Activated T-helper 2 cell treated with anti-CD3 and anti-CD28 coated beads, Interferon-gamma antibody, Interleukin-2, Interleukin-4, amounts not matched to agents 10 μg/mL and 5 μg/mL and 100 μg/mL, durations not matched to agents 14 hours and 24 hours and 36 hours (primary cell): ENCODE measurements at regions not wholly inside any gene's neighbourhood (a gene's known extent, or its start where the extent isn't known, plus 50 kb on each side); places are given as distances from the start of the nearest gene placed in this dataset.

Experiments used
- DNase-seq: peaks from one replicate; pipeline ENCODE4 v3.0.0; 2021; ENCODE audit warnings: low spot score
- H3K27ac Mint-ChIP-seq: one replicate; pipeline ENCODE4 v1.8.0; 2021; ENCODE audit warnings: mixed read lengths
- H3K27me3 Mint-ChIP-seq: one replicate; pipeline ENCODE4 v1.8.0; 2021; ENCODE audit warnings: low read depth, mixed read lengths
- H3K36me3 Mint-ChIP-seq: one replicate; pipeline ENCODE4 v1.8.0; 2021; ENCODE audit warnings: low read depth, mixed read lengths
- H3K4me1 Mint-ChIP-seq: one replicate; pipeline ENCODE4 v1.8.0; 2021; ENCODE audit warnings: low read depth, mixed read lengths
- H3K4me3 Mint-ChIP-seq: one replicate; pipeline ENCODE4 v1.8.0; 2021; ENCODE audit warnings: low read depth, mild to moderate bottlenecking, moderate library complexity, mixed read lengths
- H3K9me3 Mint-ChIP-seq: one replicate; pipeline ENCODE4 v1.8.0; 2021; ENCODE audit warnings: mixed read lengths
- intact Hi-C: fragments of 100-400 bp; cut with micrococcal nuclease; formaldehyde crosslinking; loops from one replicate; pipeline ENCODE4 v1.15.1; 2023

GRCh38 chr10:33764694-33765185, 430.3 kb upstream of the NRP1 start:
- Mint-ChIP-seq H3K27me3 (no peaks in the 10 kb centered on the region), H3K27ac (no peak overlapping the region), H3K9me3 (no peaks in the 10 kb centered on the region), H3K36me3 (no peaks in the 10 kb centered on the region), H3K4me1 (no peaks in the 10 kb centered on the region), H3K4me3 (no peak overlapping the region)
- no peak for DNase-seq
- intact Hi-C loops = no loop called here

DNA sequence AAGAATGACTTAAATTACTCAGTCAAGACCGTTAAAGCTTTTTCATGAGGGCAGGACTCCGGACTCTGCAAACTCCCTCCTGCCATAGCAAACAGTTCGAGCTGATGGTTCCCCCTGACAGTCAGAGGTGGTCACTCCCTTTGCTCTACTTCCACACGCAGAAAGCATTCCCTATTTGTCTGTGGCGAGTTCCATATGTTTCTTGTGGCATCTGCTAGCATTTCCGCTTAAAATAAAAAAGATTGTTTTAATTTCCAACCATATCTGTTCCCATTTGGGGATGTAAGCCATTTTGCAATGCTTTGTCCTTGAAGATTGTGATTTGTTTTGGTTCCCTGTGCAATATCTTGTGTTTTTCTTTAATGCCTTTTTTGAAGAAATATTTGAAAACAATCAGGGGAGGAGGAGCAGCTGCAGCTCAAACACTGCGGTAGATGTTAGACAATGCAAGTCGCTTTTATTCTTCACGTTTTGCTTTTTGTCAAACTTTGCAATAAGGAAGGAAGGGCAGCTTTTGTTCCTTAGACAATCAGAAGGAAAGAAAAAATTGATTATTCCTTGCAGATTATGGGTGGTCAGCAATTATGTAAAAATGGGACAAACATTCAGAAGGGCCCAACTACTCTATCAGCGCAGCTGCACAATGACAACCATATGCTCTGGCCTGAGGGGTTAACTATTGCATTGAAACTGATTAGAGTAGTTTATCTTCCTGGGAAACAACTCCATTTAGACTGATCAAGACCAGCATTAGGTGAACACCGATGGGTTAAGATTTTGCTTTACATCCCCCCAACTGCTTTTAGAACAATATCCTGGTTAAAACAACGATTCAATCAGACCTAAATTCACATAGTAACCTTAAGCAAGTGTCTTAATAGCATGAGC, 425.8 kb upstream of the NRP1 start:
- intact Hi-C loops = no loop called here

DNA sequence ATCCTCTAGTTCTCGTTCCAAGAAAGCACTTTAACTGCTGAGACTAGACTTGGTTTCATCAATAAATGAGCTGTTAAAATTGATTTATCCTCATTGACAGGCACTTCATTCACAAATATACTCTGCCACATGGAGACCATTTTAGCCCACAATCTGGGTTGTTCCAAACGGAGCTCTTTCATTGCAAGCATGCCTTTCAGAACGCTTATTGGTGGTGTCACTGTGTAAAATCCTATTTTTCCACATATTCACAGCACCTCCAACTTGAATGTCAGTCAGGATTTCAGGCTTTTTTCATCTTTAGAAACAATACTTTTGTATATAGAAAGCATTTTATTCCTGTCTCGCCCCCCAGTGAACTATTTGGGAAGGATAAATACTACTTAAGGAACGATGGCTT, 424.7 kb upstream of the NRP1 start:
- intact Hi-C loops = no loop called here
- Mint-ChIP-seq H3K4me3 (no peak overlapping the region), H3K4me1 (no peaks in the 10 kb centered on the region), H3K36me3 (no peaks in the 10 kb centered on the region), H3K27ac (no peak overlapping the region), H3K27me3 (no peaks in the 10 kb centered on the region), H3K9me3 (no peaks in the 10 kb centered on the region)
- DNase-seq = no peak

More for the DNA sequence above, 425.8 kb upstream of the NRP1 start:
- DNase-seq = no peak
- Mint-ChIP-seq H3K27me3 (no peaks in the 10 kb centered on the region), H3K4me3 (no peak overlapping the region), H3K36me3 (no peaks in the 10 kb centered on the region), H3K9me3 (no peaks in the 10 kb centered on the region), H3K27ac (no peak overlapping the region), H3K4me1 (no peaks in the 10 kb centered on the region)

DNA sequence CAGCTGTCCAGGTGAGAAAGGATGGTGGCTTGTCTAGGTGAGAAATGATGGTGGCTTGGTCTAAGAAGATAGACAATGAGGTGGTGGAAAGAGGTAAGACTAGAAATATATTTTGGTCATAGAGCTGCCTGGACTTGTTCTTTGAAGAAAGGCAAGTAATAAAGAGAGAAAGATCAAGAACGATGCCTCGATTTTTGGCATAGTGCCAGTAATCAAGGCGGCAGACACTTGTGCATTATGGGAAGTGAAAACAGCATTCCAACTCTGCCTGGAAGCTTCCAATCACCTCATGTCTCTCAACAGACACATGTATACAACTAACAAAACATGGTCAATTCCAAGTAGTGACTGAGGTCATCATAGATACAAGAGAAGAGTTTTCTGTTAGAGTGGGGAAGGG, 423.8 kb upstream of the NRP1 start:
- intact Hi-C loops = no loop called here
- Mint-ChIP-seq H3K27ac (no peak overlapping the region), H3K27me3 (no peaks in the 10 kb centered on the region), H3K4me1 (no peaks in the 10 kb centered on the region), H3K9me3 (no peaks in the 10 kb centered on the region), H3K36me3 (no peaks in the 10 kb centered on the region), H3K4me3 (no peak overlapping the region)
- no peak for DNase-seq

DNA sequence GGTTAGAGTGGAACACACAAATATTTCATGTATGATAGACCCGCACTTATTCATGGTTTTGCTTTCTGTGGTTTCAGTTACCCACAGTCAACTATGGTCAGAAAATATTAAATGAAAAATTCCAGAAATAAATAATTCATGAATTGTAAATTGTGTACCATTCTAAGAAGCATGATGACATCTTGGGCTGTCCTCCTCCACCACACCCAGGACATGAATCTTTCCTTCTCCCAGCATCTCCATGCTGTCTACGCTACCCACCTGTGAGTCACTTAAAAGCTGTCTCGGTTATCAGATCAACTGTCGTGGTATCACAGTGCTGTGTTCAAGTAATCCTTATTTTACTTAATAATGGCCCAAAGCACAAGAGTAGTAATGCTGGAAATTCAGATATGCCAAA, 419.6 kb upstream of the NRP1 start:
- H3K4me1 Mint-ChIP-seq = no peaks in the 10 kb centered on the region
- H3K27ac Mint-ChIP-seq = no peak overlapping the region
- no peaks in the 10 kb centered on the region for H3K9me3 Mint-ChIP-seq
- intact Hi-C loops = no loop called here
- H3K4me3 Mint-ChIP-seq = no peak overlapping the region
- H3K36me3 Mint-ChIP-seq = no peaks in the 10 kb centered on the region
- DNase-seq = no peak
- H3K27me3 Mint-ChIP-seq = no peaks in the 10 kb centered on the region

DNA sequence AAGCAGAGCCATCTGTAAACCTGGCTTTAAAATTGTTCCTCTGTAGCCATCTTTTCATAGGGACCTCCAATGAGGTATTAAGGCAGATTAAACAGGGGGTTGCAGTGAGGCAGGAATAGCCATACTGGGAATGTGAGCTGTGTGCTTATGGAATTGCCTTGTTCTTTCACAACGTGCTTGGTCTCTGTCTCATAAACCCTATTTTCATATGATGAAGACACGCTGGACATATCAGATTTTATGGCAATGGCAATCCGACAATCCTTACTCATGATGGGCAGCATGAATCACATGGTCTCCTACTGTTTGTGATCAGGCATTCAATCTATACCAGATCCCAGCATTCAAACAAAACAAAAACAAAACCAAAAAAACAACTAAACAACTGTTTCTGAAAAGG, 418.9 kb upstream of the NRP1 start:
- Mint-ChIP-seq H3K27ac (no peak overlapping the region), H3K9me3 (no peaks in the 10 kb centered on the region), H3K27me3 (no peaks in the 10 kb centered on the region), H3K4me1 (no peaks in the 10 kb centered on the region), H3K4me3 (no peak overlapping the region), H3K36me3 (no peaks in the 10 kb centered on the region)
- intact Hi-C loops = no loop called here
- no peak for DNase-seq

- H3K27ac Mint-ChIP-seq = no peak overlapping the region
- H3K4me1 Mint-ChIP-seq = no peaks in the 10 kb centered on the region
- H3K4me3 Mint-ChIP-seq = no peak overlapping the region
- DNase-seq = no peak
- intact Hi-C loops = no loop called here
- no peaks in the 10 kb centered on the region for H3K27me3 Mint-ChIP-seq
- H3K36me3 Mint-ChIP-seq = no peaks in the 10 kb centered on the region
- no peaks in the 10 kb centered on the region for H3K9me3 Mint-ChIP-seq
These were observed 415.3 kb upstream of the NRP1 start for GRCh38 chr10:33749790-33750189.

DNA sequence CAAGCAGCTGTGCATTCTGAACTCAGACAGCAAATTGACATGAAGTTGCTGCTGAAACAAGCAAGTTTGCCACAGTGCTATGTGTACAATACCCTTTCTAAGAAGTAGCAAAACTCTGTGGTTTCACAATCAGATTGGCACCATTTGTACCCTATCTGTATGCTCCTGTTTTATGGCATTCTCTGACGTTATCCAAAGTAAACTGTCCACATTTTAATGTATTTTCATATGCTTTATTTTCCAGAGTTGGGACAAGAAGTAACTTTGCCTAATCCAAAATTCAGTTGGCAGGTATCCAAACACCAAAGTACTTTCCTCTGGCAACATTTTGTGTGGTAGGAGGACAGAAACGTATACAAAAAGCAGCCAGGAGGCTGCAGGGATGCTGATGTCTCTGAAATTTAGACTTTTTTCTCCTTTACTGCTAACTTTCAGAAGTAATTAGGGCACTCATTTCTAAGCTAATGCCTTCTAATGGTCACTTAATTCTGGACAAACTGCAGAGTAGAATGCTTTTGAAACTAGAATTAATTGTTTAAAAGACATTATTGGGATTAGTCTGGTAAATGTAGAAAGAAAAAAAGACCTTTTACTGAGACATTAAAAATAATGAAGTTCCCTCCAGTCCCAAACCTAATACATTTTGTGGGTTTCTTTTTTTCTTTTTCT, 414.7 kb upstream of the NRP1 start:
- Mint-ChIP-seq H3K9me3 (no peaks in the 10 kb centered on the region), H3K4me1 (no peaks in the 10 kb centered on the region), H3K36me3 (no peaks in the 10 kb centered on the region), H3K4me3 (no peak overlapping the region), H3K27ac (no peak overlapping the region), H3K27me3 (no peaks in the 10 kb centered on the region)
- no peak for DNase-seq
- intact Hi-C loops = no loop called here

- H3K36me3 Mint-ChIP-seq = no peaks in the 10 kb centered on the region
- intact Hi-C loops = no loop called here
- no peaks in the 10 kb centered on the region for H3K27me3 Mint-ChIP-seq
- no peak for DNase-seq
- no peak overlapping the region for H3K27ac Mint-ChIP-seq
- H3K4me3 Mint-ChIP-seq = no peak overlapping the region
- no peaks in the 10 kb centered on the region for H3K4me1 Mint-ChIP-seq
- H3K9me3 Mint-ChIP-seq = no peaks in the 10 kb centered on the region
These were observed 412.4 kb upstream of the NRP1 start for GRCh38 chr10:33746836-33747268.

- Mint-ChIP-seq H3K9me3 (no peaks in the 10 kb centered on the region), H3K27me3 (no peaks in the 10 kb centered on the region), H3K4me1 (no peaks in the 10 kb centered on the region), H3K27ac (no peak overlapping the region), H3K4me3 (no peak overlapping the region), H3K36me3 (no peaks in the 10 kb centered on the region)
- intact Hi-C loops = no loop called here
- DNase-seq = no peak
These were observed 411.7 kb upstream of the NRP1 start for GRCh38 chr10:33746186-33746585.

- H3K4me3 Mint-ChIP-seq = no peak overlapping the region
- no peak for DNase-seq
- H3K27ac Mint-ChIP-seq = no peak overlapping the region
- no peaks in the 10 kb centered on the region for H3K4me1 Mint-ChIP-seq
- H3K27me3 Mint-ChIP-seq = no peaks in the 10 kb centered on the region
- H3K9me3 Mint-ChIP-seq = no peaks in the 10 kb centered on the region
- H3K36me3 Mint-ChIP-seq = no peaks in the 10 kb centered on the region
- intact Hi-C loops = no loop called here
These were observed 409.0 kb upstream of the NRP1 start for GRCh38 chr10:33743429-33743857.

DNA sequence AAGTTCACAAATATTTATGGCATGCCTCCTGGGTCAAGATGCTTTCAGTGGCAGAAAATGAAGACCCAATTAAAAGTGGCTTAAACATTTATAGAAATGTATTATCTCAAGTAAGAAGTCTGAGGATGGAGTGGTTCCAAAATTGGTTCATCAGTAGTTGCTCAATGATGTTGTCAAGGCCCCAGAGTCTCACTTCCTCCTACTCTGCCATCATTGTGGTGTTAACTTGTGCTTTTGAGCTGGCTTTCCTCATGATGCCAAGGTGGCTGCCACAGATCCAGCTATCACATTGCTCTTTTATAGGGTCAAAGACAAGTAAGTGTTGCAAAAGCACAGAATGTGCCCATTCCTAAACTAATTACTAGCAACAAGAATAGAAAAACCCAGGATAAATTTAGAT, 404.6 kb upstream of the NRP1 start:
- intact Hi-C loops = no loop called here
- DNase-seq = no peak

DNA sequence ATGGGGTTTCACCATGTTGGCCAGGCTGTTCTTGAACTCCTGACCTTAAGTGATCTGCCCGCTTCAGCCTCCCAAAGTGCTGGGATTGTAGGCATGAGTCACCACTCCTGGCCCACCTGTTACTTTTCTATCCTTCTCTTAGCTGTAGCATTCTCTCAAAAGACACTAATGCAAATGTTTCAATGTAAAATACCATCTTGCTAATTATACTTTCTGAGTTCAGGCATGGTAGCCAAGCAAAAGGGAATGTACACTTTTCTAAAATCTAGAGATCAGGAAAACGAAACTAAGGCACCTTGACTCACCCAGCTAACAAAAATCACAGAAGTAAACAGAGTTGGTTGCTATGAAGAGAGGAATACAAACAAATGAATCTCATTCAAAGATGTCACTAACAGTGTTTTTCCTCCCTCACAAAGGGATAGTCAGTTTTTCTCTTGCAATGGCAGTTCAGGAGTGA, 401.0 kb upstream of the NRP1 start:
- H3K27me3 Mint-ChIP-seq = no peaks in the 10 kb centered on the region
- no peak for DNase-seq
- H3K4me1 Mint-ChIP-seq = no peaks in the 10 kb centered on the region
- no peak overlapping the region for H3K4me3 Mint-ChIP-seq
- intact Hi-C loops = no loop called here
- H3K27ac Mint-ChIP-seq = no peak overlapping the region
- H3K36me3 Mint-ChIP-seq = no peaks in the 10 kb centered on the region
- no peaks in the 10 kb centered on the region for H3K9me3 Mint-ChIP-seq

More for the DNA sequence above, 404.6 kb upstream of the NRP1 start:
- H3K27me3 Mint-ChIP-seq = no peaks in the 10 kb centered on the region
- H3K9me3 Mint-ChIP-seq = no peaks in the 10 kb centered on the region
- H3K27ac Mint-ChIP-seq = no peak overlapping the region
- H3K36me3 Mint-ChIP-seq = no peaks in the 10 kb centered on the region
- H3K4me1 Mint-ChIP-seq = no peaks in the 10 kb centered on the region
- no peak overlapping the region for H3K4me3 Mint-ChIP-seq
